Glutamatergic neuron (in vitro differentiated cells): ENCODE measurements at regions not wholly inside any gene's neighbourhood (a gene's known extent, or its start where the extent isn't known, plus 50 kb on each side); places are given as distances from the start of the nearest gene placed in this dataset.

Experiments
- DNase-seq: peaks from one replicate; pipeline ENCODE4 v3.0.0; 2022
- H3K27ac Mint-ChIP-seq: one replicate; pipeline ENCODE4 v1.8.0; 2020; ENCODE audit warnings: mild to moderate bottlenecking, mixed read lengths, inconsistent platforms; ENCODE audit not compliant: unreplicated experiment
- H3K27me3 Mint-ChIP-seq: one replicate; pipeline ENCODE4 v1.8.0; 2020; ENCODE audit warnings: mild to moderate bottlenecking, moderate library complexity, mixed read lengths, inconsistent platforms; ENCODE audit not compliant: unreplicated experiment
- H3K36me3 Mint-ChIP-seq: one replicate; pipeline ENCODE4 v1.8.0; 2020; ENCODE audit warnings: mild to moderate bottlenecking, mixed read lengths, inconsistent platforms; ENCODE audit not compliant: unreplicated experiment
- H3K4me1 Mint-ChIP-seq: one replicate; pipeline ENCODE4 v1.8.0; 2020; ENCODE audit warnings: mild to moderate bottlenecking, low read depth, mixed read lengths, inconsistent platforms; ENCODE audit not compliant: unreplicated experiment
- H3K4me3 Mint-ChIP-seq: one replicate; pipeline ENCODE4 v1.8.0; 2020; ENCODE audit warnings: mild to moderate bottlenecking, mixed read lengths, inconsistent platforms; ENCODE audit not compliant: unreplicated experiment
- H3K9me3 Mint-ChIP-seq: one replicate; pipeline ENCODE4 v1.8.0; 2020; ENCODE audit warnings: mild to moderate bottlenecking, moderate library complexity, mixed read lengths, inconsistent platforms; ENCODE audit not compliant: unreplicated experiment
- CTCF ChIP-seq: fragments of 200-600 bp; sonication (generic); IDR thresholded peaks from one replicate; pipeline ENCODE4 v1.5.0; 2021; ENCODE audit not compliant: partially characterized antibody, unreplicated experiment

GRCh38 chr5:51271261-51271660 is 112.0 kb upstream of the ISL1 start:
- no peak overlapping the region for H3K4me3 Mint-ChIP-seq
- H3K27ac Mint-ChIP-seq, result no peak overlapping the region
- no peak for DNase-seq
- no peaks in the 10 kb centered on the region for H3K9me3 Mint-ChIP-seq
- TF ChIP-seq CTCF, result no peak
- H3K27me3 Mint-ChIP-seq, result no peaks in the 10 kb centered on the region
- peaks cover 5% of the 10 kb centered on the region for H3K4me1 Mint-ChIP-seq
- no peaks in the 10 kb centered on the region for H3K36me3 Mint-ChIP-seq

- no peak for DNase-seq
- Mint-ChIP-seq H3K27me3 (no peaks in the 10 kb centered on the region), H3K9me3 (no peaks in the 10 kb centered on the region), H3K4me1 (peaks cover 5% of the 10 kb centered on the region), H3K27ac (no peak overlapping the region), H3K36me3 (no peaks in the 10 kb centered on the region), H3K4me3 (no peak overlapping the region)
- no peak for TF ChIP-seq CTCF
Observed at GRCh38 chr5:51273021-51273420, 110.2 kb upstream of the ISL1 start.

- no peaks in the 10 kb centered on the region for H3K9me3 Mint-ChIP-seq
- no peaks in the 10 kb centered on the region for H3K27me3 Mint-ChIP-seq
- peaks cover 5% of the 10 kb centered on the region for H3K4me1 Mint-ChIP-seq
- no peak for DNase-seq
- no peak overlapping the region for H3K27ac Mint-ChIP-seq
- H3K4me3 Mint-ChIP-seq, result no peak overlapping the region
- no peak for TF ChIP-seq CTCF
- H3K36me3 Mint-ChIP-seq, result no peaks in the 10 kb centered on the region
Observed at GRCh38 chr5:51273871-51274270, 109.4 kb upstream of the ISL1 start.

GRCh38 chr5:51275428-51275827 is 107.8 kb upstream of the ISL1 start:
- Mint-ChIP-seq H3K36me3 (no peaks in the 10 kb centered on the region), H3K4me1 (peaks cover 5% of the 10 kb centered on the region), H3K27me3 (no peaks in the 10 kb centered on the region), H3K27ac (no peak overlapping the region), H3K4me3 (no peak overlapping the region), H3K9me3 (no peaks in the 10 kb centered on the region)
- no peak for TF ChIP-seq CTCF
- DNase-seq, result no peak

- no peaks in the 10 kb centered on the region for H3K9me3 Mint-ChIP-seq
- no peak for TF ChIP-seq CTCF
Observed at GRCh38 chr5:51276250-51276649, 107.0 kb upstream of the ISL1 start.

More at GRCh38 chr5:51276250-51276649, 107.0 kb upstream of the ISL1 start:
- no peak overlapping the region for H3K27ac Mint-ChIP-seq
- H3K4me3 Mint-ChIP-seq, result no peak overlapping the region
- H3K27me3 Mint-ChIP-seq, result no peaks in the 10 kb centered on the region
- H3K36me3 Mint-ChIP-seq, result no peaks in the 10 kb centered on the region
- H3K4me1 Mint-ChIP-seq, result peaks cover 5% of the 10 kb centered on the region
- no peak for DNase-seq
